ENCODE measurements at regions not wholly inside any gene's neighbourhood (a gene's known extent, or its start where the extent isn't known, plus 50 kb on each side); places are given as distances from the start of the nearest gene placed in this dataset.

- ATAC-seq (ENCODE audit: low read depth), result no peak
- no peak for TF ChIP-seq CTCF (IDR thresholded peaks at IDR 0.05; ENCODE audit: poor library complexity, severe bottlenecking)
Measured at GRCh38 chr7:156139633-156140032, 327.4 kb upstream of the SHH start.

DNA sequence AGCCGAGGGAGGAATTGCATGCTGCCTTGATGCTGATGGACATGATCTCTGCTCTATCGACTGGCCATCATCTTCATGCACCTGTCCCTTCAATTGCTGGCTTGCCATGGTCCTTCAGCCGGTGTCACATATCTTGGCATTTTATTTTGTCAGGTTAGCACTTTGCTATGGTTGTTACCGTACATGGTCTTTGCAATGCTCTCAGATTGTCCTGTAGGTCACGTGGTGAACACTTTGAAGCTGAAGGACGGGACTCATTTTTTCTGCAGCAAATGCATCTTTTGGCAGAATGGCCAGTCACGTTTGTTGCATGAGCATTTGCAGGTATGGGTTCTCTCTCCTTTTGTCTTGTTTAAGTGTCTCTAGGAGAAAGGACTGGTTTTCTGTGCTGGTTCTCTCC is 326.8 kb upstream of the SHH start:
- TF ChIP-seq CTCF (IDR thresholded peaks at IDR 0.05; ENCODE audit: poor library complexity, severe bottlenecking), result no peak
- no peak overlapping the region for H3K4me3 ChIP-seq (ENCODE audit: severe bottlenecking)
- peaks cover 3% of the 10 kb centered on the region for H3K27me3 ChIP-seq (ENCODE audit: insufficient read depth, poor library complexity, severe bottlenecking)
- ATAC-seq (ENCODE audit: low read depth), result no peak
- DNase-seq (ENCODE audit: low spot score), result no peak
- no peaks in the 10 kb centered on the region for H3K36me3 ChIP-seq (ENCODE audit: low read depth)
- no peaks in the 10 kb centered on the region for H3K4me1 ChIP-seq (ENCODE audit: insufficient read depth, poor library complexity, severe bottlenecking)
- H3K27ac ChIP-seq (ENCODE audit: poor library complexity, severe bottlenecking), result no peak overlapping the region
- no peaks in the 10 kb centered on the region for H3K9me3 ChIP-seq (ENCODE audit: severe bottlenecking)

More at GRCh38 chr7:156139633-156140032, 327.4 kb upstream of the SHH start:
- H3K27me3 ChIP-seq (ENCODE audit: insufficient read depth, poor library complexity, severe bottlenecking), result peaks cover 6% of the 10 kb centered on the region
- H3K36me3 ChIP-seq (ENCODE audit: low read depth), result no peaks in the 10 kb centered on the region
- DNase-seq (ENCODE audit: low spot score), result no peak
- no peaks in the 10 kb centered on the region for H3K4me1 ChIP-seq (ENCODE audit: insufficient read depth, poor library complexity, severe bottlenecking)
- H3K4me3 ChIP-seq (ENCODE audit: severe bottlenecking), result no peak overlapping the region
- H3K27ac ChIP-seq (ENCODE audit: poor library complexity, severe bottlenecking), result no peak overlapping the region
- no peaks in the 10 kb centered on the region for H3K9me3 ChIP-seq (ENCODE audit: severe bottlenecking)

DNA sequence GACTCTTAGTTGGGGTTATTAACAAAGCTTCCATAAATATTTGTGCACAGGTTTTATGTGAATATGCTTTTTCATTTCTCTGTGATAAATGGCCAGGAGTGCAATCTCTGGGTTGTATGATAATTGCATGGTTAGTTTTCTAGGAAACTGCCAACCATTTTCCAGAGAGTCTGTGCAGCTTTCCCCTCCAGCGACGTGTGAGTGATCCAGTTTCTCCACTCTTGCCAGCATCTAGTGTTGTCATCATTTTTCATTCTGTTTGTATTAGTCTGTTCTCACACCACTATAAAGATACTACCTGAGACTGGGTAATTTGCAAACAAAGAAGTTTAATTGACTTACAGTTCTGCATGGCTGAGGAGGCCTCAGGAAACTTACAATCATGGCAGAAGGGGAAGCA is 319.6 kb upstream of the SHH start:
- no peaks in the 10 kb centered on the region for H3K4me1 ChIP-seq (ENCODE audit: insufficient read depth, poor library complexity, severe bottlenecking)
- DNase-seq (ENCODE audit: low spot score) (no peak), ATAC-seq (ENCODE audit: low read depth) (no peak)
- no peak for TF ChIP-seq CTCF (IDR thresholded peaks at IDR 0.05; ENCODE audit: poor library complexity, severe bottlenecking)
- H3K9me3 ChIP-seq (ENCODE audit: severe bottlenecking), result no peaks in the 10 kb centered on the region
- no peak overlapping the region for H3K4me3 ChIP-seq (ENCODE audit: severe bottlenecking)
- no peak overlapping the region for H3K27ac ChIP-seq (ENCODE audit: poor library complexity, severe bottlenecking)
- H3K36me3 ChIP-seq (ENCODE audit: low read depth), result no peaks in the 10 kb centered on the region
- H3K27me3 ChIP-seq (ENCODE audit: insufficient read depth, poor library complexity, severe bottlenecking), result peaks cover 3% of the 10 kb centered on the region

- ATAC-seq (ENCODE audit: low read depth), result no peak
- no peak for TF ChIP-seq CTCF (IDR thresholded peaks at IDR 0.05; ENCODE audit: poor library complexity, severe bottlenecking)
- Histone ChIP-seq H3K36me3 (ENCODE audit: low read depth) (no peaks in the 10 kb centered on the region), H3K9me3 (ENCODE audit: severe bottlenecking) (no peaks in the 10 kb centered on the region), H3K27me3 (ENCODE audit: insufficient read depth, poor library complexity, severe bottlenecking) (no peaks in the 10 kb centered on the region), H3K4me3 (ENCODE audit: severe bottlenecking) (no peak overlapping the region), H3K4me1 (ENCODE audit: insufficient read depth, poor library complexity, severe bottlenecking) (no peaks in the 10 kb centered on the region), H3K27ac (ENCODE audit: poor library complexity, severe bottlenecking) (no peak overlapping the region)
- DNase-seq (ENCODE audit: low spot score), result no peak
Measured at GRCh38 chr7:156129522-156129921, 317.3 kb upstream of the SHH start.

GRCh38 chr7:156128496-156128895 is 316.2 kb upstream of the SHH start:
- no peak for ATAC-seq (ENCODE audit: low read depth)
- DNase-seq (ENCODE audit: low spot score), result no peak
- no peak overlapping the region for H3K4me3 ChIP-seq (ENCODE audit: severe bottlenecking)
- H3K27ac ChIP-seq (ENCODE audit: poor library complexity, severe bottlenecking), result no peak overlapping the region
- H3K27me3 ChIP-seq (ENCODE audit: insufficient read depth, poor library complexity, severe bottlenecking), result no peaks in the 10 kb centered on the region
- TF ChIP-seq CTCF (IDR thresholded peaks at IDR 0.05; ENCODE audit: poor library complexity, severe bottlenecking), result no peak
- H3K9me3 ChIP-seq (ENCODE audit: severe bottlenecking), result no peaks in the 10 kb centered on the region
- no peaks in the 10 kb centered on the region for H3K4me1 ChIP-seq (ENCODE audit: insufficient read depth, poor library complexity, severe bottlenecking)
- H3K36me3 ChIP-seq (ENCODE audit: low read depth), result no peaks in the 10 kb centered on the region

All from RWPE2 (cell line).